GM23338 (cell line): ENCODE measurements at regions not wholly inside any gene's neighbourhood (a gene's known extent, or its start where the extent isn't known, plus 50 kb on each side); places are given as distances from the start of the nearest gene placed in this dataset.

Experiments
- ATAC-seq: fragments of 200-7000 bp; cut with Tn5 transposase; 3 replicates; pipeline ENCODE4 v1.9.1; 2020
- DNase-seq: peaks from one replicate; pipeline ENCODE4 v3.0.0-alpha.2; 2015; ENCODE audit warnings: low spot score
- H2AFZ ChIP-seq: fragments of 200-600 bp; sonication (generic); 2 replicates; pipeline ENCODE4 v1.8.0; 2016; ENCODE audit warnings: antibody characterized with exemption, mild to moderate bottlenecking, moderate library complexity
- H3F3A ChIP-seq: fragments of 200-600 bp; sonication (generic); replicated peaks from 2 replicates; pipeline ENCODE4 v1.8.0; 2017; ENCODE audit warnings: antibody characterized with exemption, mixed run types, low read depth
- H3K27ac ChIP-seq: fragments of 200-600 bp; sonication (generic); 2 replicates; pipeline ENCODE4 v1.6.1; 2016; ENCODE audit warnings: low read depth
- H3K27me3 ChIP-seq: fragments of 200-600 bp; sonication (generic); 2 replicates; pipeline ENCODE4 v1.8.0; 2016; ENCODE audit warnings: mild to moderate bottlenecking, mixed run types, moderate library complexity; ENCODE audit not compliant: insufficient read depth
- H3K36me3 ChIP-seq: fragments of 200-600 bp; sonication (generic); 2 replicates; pipeline ENCODE4 v1.8.0; 2016; ENCODE audit warnings: mild to moderate bottlenecking; ENCODE audit not compliant: insufficient read depth
- H3K4me1 ChIP-seq: fragments of 200-600 bp; sonication (generic); 2 replicates; pipeline ENCODE4 v1.8.0; 2016; ENCODE audit warnings: mild to moderate bottlenecking, moderate library complexity; ENCODE audit not compliant: insufficient read depth
- H3K4me2 ChIP-seq: fragments of 200-600 bp; sonication (generic); 2 replicates; pipeline ENCODE4 v1.7.1; 2017; ENCODE audit warnings: mixed run types
- H3K4me3 ChIP-seq: fragments of 200-600 bp; sonication (generic); 2 replicates; pipeline ENCODE4 v1.6.1; 2016; ENCODE audit warnings: mixed run types
- H3K79me2 ChIP-seq: fragments of 200-600 bp; sonication (generic); replicated peaks from 2 replicates; pipeline ENCODE4 v1.8.0; 2017; ENCODE audit warnings: mild to moderate bottlenecking; ENCODE audit not compliant: insufficient read depth
- H3K9me2 ChIP-seq: fragments of 200-600 bp; sonication (generic); 2 replicates; pipeline ENCODE4 v1.8.0; 2017; ENCODE audit not compliant: insufficient read depth
- H4K20me1 ChIP-seq: fragments of 200-600 bp; sonication (generic); replicated peaks from 2 replicates; pipeline ENCODE4 v1.8.0; 2017; ENCODE audit warnings: mild to moderate bottlenecking; ENCODE audit not compliant: insufficient read depth
- H3K27ac Mint-ChIP-seq: 2 replicates; pipeline ENCODE4 v1.8.0; 2020; ENCODE audit warnings: inconsistent platforms, mild to moderate bottlenecking, moderate library complexity, mixed read lengths
- H3K27me3 Mint-ChIP-seq: 3 replicates; pipeline ENCODE4 v1.8.0; 2022; ENCODE audit warnings: low read depth, mild to moderate bottlenecking, moderate library complexity, mixed read lengths, inconsistent platforms; ENCODE audit not compliant: insufficient read depth, poor library complexity
- H3K36me3 Mint-ChIP-seq: 3 replicates; pipeline ENCODE4 v1.8.0; 2021; ENCODE audit warnings: low read depth, mild to moderate bottlenecking, inconsistent platforms, moderate library complexity, mixed read lengths
- H3K4me1 Mint-ChIP-seq: 3 replicates; pipeline ENCODE4 v1.8.0; 2020; ENCODE audit warnings: mild to moderate bottlenecking, inconsistent platforms, mixed read lengths
- H3K4me3 Mint-ChIP-seq: 3 replicates; pipeline ENCODE4 v1.8.0; 2021; ENCODE audit warnings: moderate library complexity, mild to moderate bottlenecking, inconsistent platforms, mixed read lengths
- H3K9me3 Mint-ChIP-seq: 3 replicates; pipeline ENCODE4 v1.8.0; 2020; ENCODE audit warnings: moderate library complexity, mild to moderate bottlenecking, inconsistent platforms, mixed read lengths
- ETS1 ChIP-seq: IDR thresholded peaks from 2 replicates; pipeline ENCODE4 v1.6.1; 2016; ENCODE audit warnings: antibody characterized with exemption
- EZH2phosphoT487 ChIP-seq: fragments of 200-600 bp; sonication (generic); IDR thresholded peaks from one replicate; pipeline ENCODE4 v1.8.1; 2018; ENCODE audit warnings: antibody characterized with exemption; ENCODE audit not compliant: unreplicated experiment
- JUNB ChIP-seq: IDR thresholded peaks from one replicate; pipeline ENCODE4 v1.6.1; 2016; ENCODE audit warnings: antibody characterized with exemption; ENCODE audit not compliant: unreplicated experiment
- NANOG ChIP-seq: IDR thresholded peaks from 2 replicates; pipeline ENCODE4 v1.6.1; 2016; ENCODE audit warnings: antibody characterized with exemption, borderline replicate concordance
- POLR2AphosphoS5 ChIP-seq: IDR thresholded peaks from 2 replicates; pipeline ENCODE4 v1.6.1; 2016; ENCODE audit warnings: antibody characterized with exemption, low read depth
- STAT1 ChIP-seq: IDR thresholded peaks from one replicate; pipeline ENCODE4 v1.6.1; 2016; ENCODE audit warnings: antibody characterized with exemption; ENCODE audit not compliant: unreplicated experiment

- Histone ChIP-seq H3K27ac (no peak overlapping the region), H2AFZ (no peak overlapping the region), H3K79me2 (no peaks in the 10 kb centered on the region), H3K27me3 (no peaks in the 10 kb centered on the region), H3K4me2 (no peak overlapping the region), H3K4me3 (no peak overlapping the region), H3K36me3 (0 out of 2 replicates have a peak, but pooled peaks cover 4% of the 10 kb centered on the region), H3K4me1 (no peaks in the 10 kb centered on the region), H3K9me2 (peaks cover 7% of the 10 kb centered on the region; the same call in 1 of the 2 replicates), H3F3A (no peaks in the 10 kb centered on the region), H4K20me1 (no peaks in the 10 kb centered on the region)
- H3K27ac Mint-ChIP-seq: no peak overlapping the region
- H3K27me3 Mint-ChIP-seq: peaks cover 10% of the 10 kb centered on the region
- peaks cover 17% of the 10 kb centered on the region for H3K9me3 Mint-ChIP-seq
- ATAC-seq (no peak), DNase-seq (no peak)
- TF ChIP-seq ETS1: no peak
- no peak for TF ChIP-seq NANOG
- TF ChIP-seq STAT1: no peak
- H3K36me3 Mint-ChIP-seq: peaks cover 5% of the 10 kb centered on the region; the same call in 2 of the 3 replicates
- H3K4me1 Mint-ChIP-seq: peaks cover 5% of the 10 kb centered on the region; the same call in 2 of the 3 replicates
- H3K4me3 Mint-ChIP-seq: no peak overlapping the region
Measured at GRCh38 chr22:27193215-27193614, 535.8 kb downstream of the MIAT start.

GRCh38 chr22:27193636-27194035 lies 536.2 kb downstream of the MIAT start:
- H3K4me3 Mint-ChIP-seq: no peak overlapping the region
- no peak for DNase-seq
- H3K27me3 Mint-ChIP-seq: peaks cover 10% of the 10 kb centered on the region

GRCh38 chr22:27194096-27194748 lies 536.8 kb downstream of the MIAT start:
- ATAC-seq: no peak
- Histone ChIP-seq H2AFZ (0 out of 2 replicates have a peak overlapping the region, but pooled peaks have one; percentile 32), H3K4me2 (no peak overlapping the region), H3F3A (no peaks in the 10 kb centered on the region), H3K9me2 (peaks cover 7% of the 10 kb centered on the region; the same call in 1 of the 2 replicates), H3K27me3 (no peaks in the 10 kb centered on the region), H4K20me1 (no peaks in the 10 kb centered on the region), H3K27ac (no peak overlapping the region), H3K79me2 (no peaks in the 10 kb centered on the region), H3K36me3 (0 out of 2 replicates have a peak, but pooled peaks cover 4% of the 10 kb centered on the region), H3K4me3 (no peak overlapping the region), H3K4me1 (no peaks in the 10 kb centered on the region)
- Mint-ChIP-seq H3K9me3 (peaks cover 17% of the 10 kb centered on the region), H3K27ac (no peak overlapping the region), H3K27me3 (peaks cover 10% of the 10 kb centered on the region), H3K4me3 (no peak overlapping the region), H3K4me1 (peaks cover 5% of the 10 kb centered on the region; the same call in 2 of the 3 replicates), H3K36me3 (peaks cover 5% of the 10 kb centered on the region; the same call in 2 of the 3 replicates)
- DNase-seq: no peak
- TF ChIP-seq STAT1 (no peak), POLR2AphosphoS5 (no peak)

More at GRCh38 chr22:27193636-27194035, 536.2 kb downstream of the MIAT start:
- H3K27me3 ChIP-seq: no peaks in the 10 kb centered on the region
- H4K20me1 ChIP-seq: no peaks in the 10 kb centered on the region
- TF ChIP-seq STAT1 (no peak), JUNB (no peak), EZH2phosphoT487 (no peak)
- no peak for ATAC-seq
- H2AFZ ChIP-seq: 0 out of 2 replicates have a peak overlapping the region, but pooled peaks have one; percentile 32
- H3K36me3 ChIP-seq: 0 out of 2 replicates have a peak, but pooled peaks cover 4% of the 10 kb centered on the region
- H3K9me2 ChIP-seq: peaks cover 7% of the 10 kb centered on the region; the same call in 1 of the 2 replicates
- Mint-ChIP-seq H3K27ac (no peak overlapping the region), H3K9me3 (peaks cover 17% of the 10 kb centered on the region), H3K4me1 (peaks cover 5% of the 10 kb centered on the region; the same call in 2 of the 3 replicates), H3K36me3 (peaks cover 5% of the 10 kb centered on the region; the same call in 2 of the 3 replicates)
- no peaks in the 10 kb centered on the region for H3K4me1 ChIP-seq
- no peaks in the 10 kb centered on the region for H3K79me2 ChIP-seq
- no peaks in the 10 kb centered on the region for H3F3A ChIP-seq
- H3K27ac ChIP-seq: no peak overlapping the region
- H3K4me3 ChIP-seq: no peak overlapping the region
- H3K4me2 ChIP-seq: no peak overlapping the region
